Gastroesophageal sphincter (tissue), 3 donors: ENCODE measurements at regions not wholly inside any gene's neighbourhood (a gene's known extent, or its start where the extent isn't known, plus 50 kb on each side); places are given as distances from the start of the nearest gene placed in this dataset.

Experiments used
- CTCF ChIP-seq, 4 experiments: fragments of 200-600 bp in 2 of 4; fragments of 450-650 bp in 2 of 4; sonication (generic) in 1 of 4; IDR thresholded peaks; one replicate each; pipeline ENCODE4 v1.5.1; 2017 to 2019; ENCODE audit warnings: antibody characterized with exemption in 4 of 4, mild to moderate bottlenecking in 2 of 4, moderate library complexity in 2 of 4
- EP300 ChIP-seq: sonication (generic); formaldehyde crosslinking; IDR thresholded peaks from one replicate; pipeline ENCODE4 v1.6.1; 2017; ENCODE audit warnings: antibody characterized with exemption, mild to moderate bottlenecking
- POLR2A ChIP-seq, 2 donors: fragments of 450-650 bp; IDR thresholded peaks; one replicate each; pipeline ENCODE4 v1.6.1; 2017; ENCODE audit warnings: antibody characterized with exemption in 2 of 2, mild to moderate bottlenecking in 2 of 2, moderate library complexity in 1 of 2
- POLR2AphosphoS5 ChIP-seq: sonication (generic); formaldehyde crosslinking; IDR thresholded peaks from one replicate; pipeline ENCODE4 v1.6.1; 2017; ENCODE audit warnings: antibody characterized with exemption

GRCh38 chr6:92847988-92848387, 571.4 kb downstream of the EPHA7 start:
- TF ChIP-seq CTCF (IDR thresholded peaks at IDR 0.05) (no peak), EP300 (no peak), POLR2A (IDR thresholded peaks at IDR 0.05) (no peak), POLR2AphosphoS5 (no peak)
